ENCODE measurements at regions not wholly inside any gene's neighbourhood (a gene's known extent, or its start where the extent isn't known, plus 50 kb on each side); places are given as distances from the start of the nearest gene placed in this dataset.
"Not testable (repeated sequence)": the region's sequence is repeated elsewhere in the genome, so short reads cannot be mapped to it uniquely, and the experiment has no call there.

GRCh38 chr18:14975431-14975830 is 227.5 kb downstream of the ANKRD30B start:
- peaks cover 17% of the 10 kb centered on the region for H3K4me1 ChIP-seq (ENCODE audit: control insufficient read depth, insufficient read depth, low read length)
- H3K27me3 ChIP-seq (replicated peaks; ENCODE audit: control insufficient read depth, insufficient read depth, low read length) = no peaks in the 10 kb centered on the region
- H3K9me3 ChIP-seq (ENCODE audit: control insufficient read depth, low read length) = no peaks in the 10 kb centered on the region
- no peaks in the 10 kb centered on the region for H3K36me3 ChIP-seq (ENCODE audit: control insufficient read depth, insufficient read depth, low read length, severe bottlenecking)
- DNase-seq (ENCODE audit: low read depth) = no peak
- H3K4me3 ChIP-seq (ENCODE audit: low read length) = no peak overlapping the region
- H3K9ac ChIP-seq (ENCODE audit: low read length) = no peak overlapping the region

GRCh38 chr18:14976736-14977430 is 228.9 kb downstream of the ANKRD30B start:
- no peak overlapping the region for H3K9ac ChIP-seq (ENCODE audit: low read length)
- DNase-seq (ENCODE audit: low read depth) = no peak
- H3K9me3 ChIP-seq (ENCODE audit: control insufficient read depth, low read length) = no peaks in the 10 kb centered on the region
- H3K4me1 ChIP-seq (ENCODE audit: control insufficient read depth, insufficient read depth, low read length) = peaks cover 5% of the 10 kb centered on the region
- no peaks in the 10 kb centered on the region for H3K27me3 ChIP-seq (replicated peaks; ENCODE audit: control insufficient read depth, insufficient read depth, low read length)
- H3K36me3 ChIP-seq (ENCODE audit: control insufficient read depth, insufficient read depth, low read length, severe bottlenecking) = no peaks in the 10 kb centered on the region
- H3K4me3 ChIP-seq (ENCODE audit: low read length) = no peak overlapping the region

- H3K4me3 ChIP-seq (ENCODE audit: low read length) = no peak overlapping the region
- H3K27me3 ChIP-seq (replicated peaks; ENCODE audit: control insufficient read depth, insufficient read depth, low read length) = no peaks in the 10 kb centered on the region
- no peak for DNase-seq (ENCODE audit: low read depth)
- no peaks in the 10 kb centered on the region for H3K9me3 ChIP-seq (ENCODE audit: control insufficient read depth, low read length)
- H3K9ac ChIP-seq (ENCODE audit: low read length) = no peak overlapping the region
- peaks cover 4% of the 10 kb centered on the region for H3K4me1 ChIP-seq (ENCODE audit: control insufficient read depth, insufficient read depth, low read length)
- H3K36me3 ChIP-seq (ENCODE audit: control insufficient read depth, insufficient read depth, low read length, severe bottlenecking) = no peaks in the 10 kb centered on the region
These were observed 230.2 kb downstream of the ANKRD30B start for GRCh38 chr18:14978191-14978590.

GRCh38 chr18:14978962-14979535 is 231.1 kb downstream of the ANKRD30B start:
- H3K4me1 ChIP-seq (ENCODE audit: control insufficient read depth, insufficient read depth, low read length) = peaks cover under 1% of the 10 kb centered on the region
- no peak overlapping the region for H3K4me3 ChIP-seq (ENCODE audit: low read length)
- H3K27me3 ChIP-seq (replicated peaks; ENCODE audit: control insufficient read depth, insufficient read depth, low read length) = no peaks in the 10 kb centered on the region
- DNase-seq (ENCODE audit: low read depth) = peak; percentile 13
- H3K9me3 ChIP-seq (ENCODE audit: control insufficient read depth, low read length) = no peaks in the 10 kb centered on the region
- H3K36me3 ChIP-seq (ENCODE audit: control insufficient read depth, insufficient read depth, low read length, severe bottlenecking) = no peaks in the 10 kb centered on the region
- no peak overlapping the region for H3K9ac ChIP-seq (ENCODE audit: low read length)

GRCh38 chr18:14979875-14980274 is 231.9 kb downstream of the ANKRD30B start:
- Histone ChIP-seq H3K4me3 (ENCODE audit: low read length) (no peak overlapping the region), H3K9ac (ENCODE audit: low read length) (no peak overlapping the region), H3K4me1 (ENCODE audit: control insufficient read depth, insufficient read depth, low read length) (no peaks in the 10 kb centered on the region), H3K27me3 (replicated peaks; ENCODE audit: control insufficient read depth, insufficient read depth, low read length) (no peaks in the 10 kb centered on the region), H3K36me3 (ENCODE audit: control insufficient read depth, insufficient read depth, low read length, severe bottlenecking) (no peaks in the 10 kb centered on the region), H3K9me3 (ENCODE audit: control insufficient read depth, low read length) (no peaks in the 10 kb centered on the region)
- DNase-seq (ENCODE audit: low read depth) = no peak

- DNase-seq (ENCODE audit: low read depth); H3K27me3 ChIP-seq (replicated peaks; ENCODE audit: control insufficient read depth, insufficient read depth, low read length); H3K4me1 ChIP-seq (ENCODE audit: control insufficient read depth, insufficient read depth, low read length); H3K9ac ChIP-seq (ENCODE audit: low read length); H3K36me3 ChIP-seq (ENCODE audit: control insufficient read depth, insufficient read depth, low read length, severe bottlenecking); H3K4me3 ChIP-seq (ENCODE audit: low read length); H3K9me3 ChIP-seq (ENCODE audit: control insufficient read depth, low read length): not testable (repeated sequence)
These were observed 236.6 kb downstream of the ANKRD30B start for GRCh38 chr18:14984531-14984930.

- not testable (repeated sequence) for DNase-seq (ENCODE audit: low read depth); H3K27me3 ChIP-seq (replicated peaks; ENCODE audit: control insufficient read depth, insufficient read depth, low read length); H3K4me3 ChIP-seq (ENCODE audit: low read length); H3K4me1 ChIP-seq (ENCODE audit: control insufficient read depth, insufficient read depth, low read length); H3K9ac ChIP-seq (ENCODE audit: low read length); H3K36me3 ChIP-seq (ENCODE audit: control insufficient read depth, insufficient read depth, low read length, severe bottlenecking); H3K9me3 ChIP-seq (ENCODE audit: control insufficient read depth, low read length)
These were observed 237.5 kb downstream of the ANKRD30B start for GRCh38 chr18:14985291-14986013.

- H3K9me3 ChIP-seq (ENCODE audit: control insufficient read depth, low read length); H3K36me3 ChIP-seq (ENCODE audit: control insufficient read depth, insufficient read depth, low read length, severe bottlenecking); DNase-seq (ENCODE audit: low read depth); H3K9ac ChIP-seq (ENCODE audit: low read length); H3K4me1 ChIP-seq (ENCODE audit: control insufficient read depth, insufficient read depth, low read length); H3K27me3 ChIP-seq (replicated peaks; ENCODE audit: control insufficient read depth, insufficient read depth, low read length); H3K4me3 ChIP-seq (ENCODE audit: low read length): not testable (repeated sequence)
These were observed 239.4 kb downstream of the ANKRD30B start for GRCh38 chr18:14987377-14987776.

GRCh38 chr18:14987960-14988710 is 240.2 kb downstream of the ANKRD30B start:
- not testable (repeated sequence) for DNase-seq (ENCODE audit: low read depth); H3K9me3 ChIP-seq (ENCODE audit: control insufficient read depth, low read length); H3K27me3 ChIP-seq (replicated peaks; ENCODE audit: control insufficient read depth, insufficient read depth, low read length); H3K9ac ChIP-seq (ENCODE audit: low read length); H3K36me3 ChIP-seq (ENCODE audit: control insufficient read depth, insufficient read depth, low read length, severe bottlenecking); H3K4me1 ChIP-seq (ENCODE audit: control insufficient read depth, insufficient read depth, low read length); H3K4me3 ChIP-seq (ENCODE audit: low read length)

- H3K27me3 ChIP-seq (replicated peaks; ENCODE audit: control insufficient read depth, insufficient read depth, low read length); H3K4me3 ChIP-seq (ENCODE audit: low read length); H3K9ac ChIP-seq (ENCODE audit: low read length); H3K9me3 ChIP-seq (ENCODE audit: control insufficient read depth, low read length); H3K36me3 ChIP-seq (ENCODE audit: control insufficient read depth, insufficient read depth, low read length, severe bottlenecking); DNase-seq (ENCODE audit: low read depth); H3K4me1 ChIP-seq (ENCODE audit: control insufficient read depth, insufficient read depth, low read length): not testable (repeated sequence)
These were observed 241.6 kb downstream of the ANKRD30B start for GRCh38 chr18:14989569-14989968.

- H3K9ac ChIP-seq (ENCODE audit: low read length); H3K9me3 ChIP-seq (ENCODE audit: control insufficient read depth, low read length); H3K36me3 ChIP-seq (ENCODE audit: control insufficient read depth, insufficient read depth, low read length, severe bottlenecking); H3K4me3 ChIP-seq (ENCODE audit: low read length); H3K4me1 ChIP-seq (ENCODE audit: control insufficient read depth, insufficient read depth, low read length); H3K27me3 ChIP-seq (replicated peaks; ENCODE audit: control insufficient read depth, insufficient read depth, low read length); DNase-seq (ENCODE audit: low read depth): not testable (repeated sequence)
These were observed 244.0 kb downstream of the ANKRD30B start for GRCh38 chr18:14991934-14992445.
